ENCODE measurements at regions not wholly inside any gene's neighbourhood (a gene's known extent, or its start where the extent isn't known, plus 50 kb on each side); places are given as distances from the start of the nearest gene placed in this dataset.
"Not testable (repeated sequence)": the region's sequence is repeated elsewhere in the genome, so short reads cannot be mapped to it uniquely, and the experiment has no call there.

- WGBS, 4 donors = 92 to 94% (median 93%) methylated on average over 1 of the region's 1 CpG
- intact Hi-C loops (cut with DNase I) = no loop called here
Measured at GRCh38 chr16:63410594-63410993, 1374.4 kb upstream of the CDH8 start.

GRCh38 chr16:63403792-63404191 lies 1367.6 kb upstream of the CDH8 start:
- H3K9me3 ChIP-seq = peaks cover 0 to 8% (median 0%) of the 10 kb centered on the region in 12 donors
- no peaks in the 10 kb centered on the region for H3K27me3 ChIP-seq
- DNase-seq (no peak), ATAC-seq (no peak)
- intact Hi-C loops (cut with DNase I) = no loop called here
- TF ChIP-seq POLR2A (IDR thresholded peaks at IDR 0.05) = no peak
- H3K4me3 ChIP-seq = no peak overlapping the region
- H3K36me3 ChIP-seq = no peaks in the 10 kb centered on the region
- H3K27ac ChIP-seq = no peak overlapping the region
- no peaks in the 10 kb centered on the region for H3K4me1 ChIP-seq
- WGBS, 4 donors = 94 to 98% (median 95%) methylated on average over 11 of the region's 11 CpGs

More at GRCh38 chr16:63410594-63410993, 1374.4 kb upstream of the CDH8 start:
- TF ChIP-seq, protein P1, sequence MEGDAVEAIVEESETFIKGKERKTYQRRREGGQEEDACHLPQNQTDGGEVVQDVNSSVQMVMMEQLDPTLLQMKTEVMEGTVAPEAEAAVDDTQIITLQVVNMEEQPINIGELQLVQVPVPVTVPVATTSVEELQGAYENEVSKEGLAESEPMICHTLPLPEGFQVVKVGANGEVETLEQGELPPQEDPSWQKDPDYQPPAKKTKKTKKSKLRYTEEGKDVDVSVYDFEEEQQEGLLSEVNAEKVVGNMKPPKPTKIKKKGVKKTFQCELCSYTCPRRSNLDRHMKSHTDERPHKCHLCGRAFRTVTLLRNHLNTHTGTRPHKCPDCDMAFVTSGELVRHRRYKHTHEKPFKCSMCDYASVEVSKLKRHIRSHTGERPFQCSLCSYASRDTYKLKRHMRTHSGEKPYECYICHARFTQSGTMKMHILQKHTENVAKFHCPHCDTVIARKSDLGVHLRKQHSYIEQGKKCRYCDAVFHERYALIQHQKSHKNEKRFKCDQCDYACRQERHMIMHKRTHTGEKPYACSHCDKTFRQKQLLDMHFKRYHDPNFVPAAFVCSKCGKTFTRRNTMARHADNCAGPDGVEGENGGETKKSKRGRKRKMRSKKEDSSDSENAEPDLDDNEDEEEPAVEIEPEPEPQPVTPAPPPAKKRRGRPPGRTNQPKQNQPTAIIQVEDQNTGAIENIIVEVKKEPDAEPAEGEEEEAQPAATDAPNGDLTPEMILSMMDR (IDR thresholded peaks at IDR 0.05) = no peak
- TF ChIP-seq POLR2A (IDR thresholded peaks at IDR 0.05) = no peak
- Histone ChIP-seq H3K27ac (no peak overlapping the region), H3K4me1 (no peaks in the 10 kb centered on the region), H3K27me3 (no peaks in the 10 kb centered on the region), H3K36me3 (no peaks in the 10 kb centered on the region), H3K9me3 (peaks cover 0 to 8% (median 0%) of the 10 kb centered on the region in 12 donors), H3K4me3 (no peak overlapping the region)
- DNase-seq (no peak), ATAC-seq (no peak)

DNA sequence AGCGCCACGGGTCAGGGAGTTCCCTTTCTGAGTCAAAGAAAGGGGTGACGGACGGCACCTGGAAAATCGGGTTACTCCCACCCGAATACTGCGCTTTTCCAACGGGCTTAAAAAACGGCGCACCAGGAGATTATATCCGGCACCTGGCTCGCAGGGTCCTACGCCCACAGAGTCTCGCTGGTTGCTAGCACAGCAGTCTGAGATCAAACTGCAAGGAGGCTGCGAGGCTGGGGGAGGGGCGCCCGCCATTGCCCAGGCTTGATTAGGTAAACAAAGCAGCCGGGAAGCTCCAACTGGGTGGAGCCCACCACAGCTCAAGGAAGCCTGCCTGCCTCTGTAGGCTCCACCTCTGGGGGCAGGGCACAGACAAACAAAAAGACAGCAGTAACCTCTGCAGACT lies 1352.0 kb upstream of the CDH8 start:
- intact Hi-C loops (cut with DNase I); H3K27me3 ChIP-seq; H3K4me1 ChIP-seq; H3K9me3 ChIP-seq; ATAC-seq; DNase-seq; H3K36me3 ChIP-seq; H3K4me3 ChIP-seq; H3K27ac ChIP-seq: not testable (repeated sequence)
- WGBS, 4 donors = 87 to 94% (median 91%) methylated on average over 11 to 18 of the region's 18 CpGs

DNA sequence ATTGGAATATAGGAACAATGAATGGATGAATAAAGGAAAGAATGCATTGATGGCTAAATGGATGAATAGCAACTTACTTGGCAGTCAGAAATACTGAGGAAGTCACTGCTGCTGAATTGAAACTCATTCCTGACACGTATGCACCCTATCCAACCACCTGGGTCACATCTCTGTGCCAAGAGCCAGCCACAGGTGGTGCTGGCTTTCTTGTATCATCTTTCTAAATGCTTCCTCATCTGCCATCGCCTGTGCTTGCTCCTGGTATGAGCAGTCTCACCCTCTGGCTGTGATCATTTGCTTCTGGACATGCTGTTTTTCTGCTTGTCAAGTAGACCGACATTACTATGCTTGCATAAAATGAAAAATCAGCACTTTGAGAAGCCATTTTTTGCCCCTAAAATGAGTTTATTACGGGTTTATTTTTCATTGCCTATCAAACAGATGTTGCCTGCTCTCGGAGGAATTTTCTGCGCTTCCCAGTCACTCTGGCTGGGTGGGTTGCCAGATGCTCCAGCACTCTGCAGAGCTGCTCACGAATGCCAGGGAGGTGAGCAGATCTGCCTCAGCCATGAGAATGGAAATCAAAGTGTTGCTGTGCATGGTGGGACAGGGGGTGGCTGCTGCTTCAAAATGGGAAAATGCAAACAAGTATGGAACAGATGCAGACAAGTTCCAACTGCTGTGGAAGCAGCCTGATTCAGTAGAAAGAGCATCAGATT lies 1349.6 kb upstream of the CDH8 start:
- Histone ChIP-seq H3K27ac (no peak overlapping the region), H3K4me1 (no peaks in the 10 kb centered on the region), H3K4me3 (no peak overlapping the region), H3K27me3 (no peaks in the 10 kb centered on the region), H3K36me3 (no peaks in the 10 kb centered on the region), H3K9me3 (no peaks in the 10 kb centered on the region)
- intact Hi-C loops (cut with DNase I) = no loop called here
- no peak for DNase-seq
- no peak for TF ChIP-seq POLR2A (IDR thresholded peaks at IDR 0.05)
- 55 to 70% (median 61%) methylated on average over 7 of the region's 7 CpGs for WGBS, 4 donors
- ATAC-seq = no peak

DNA sequence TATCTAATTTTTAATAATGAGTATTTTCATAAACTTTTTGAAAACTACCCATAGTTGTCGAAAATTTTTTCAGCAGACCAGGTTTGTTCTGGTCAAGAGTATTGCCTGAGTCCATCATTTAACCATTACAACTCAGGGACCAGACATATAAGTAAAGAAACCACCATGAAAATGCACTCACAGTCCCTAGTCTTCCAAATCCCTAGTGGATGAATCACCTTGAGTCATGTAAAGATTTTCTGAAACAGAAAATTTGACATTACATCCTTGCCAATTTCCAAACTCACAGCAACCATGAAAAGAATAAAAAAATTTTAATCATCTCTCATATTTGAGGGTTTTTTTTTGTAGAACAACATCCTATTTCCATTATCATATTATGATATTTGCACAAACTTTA lies 1337.5 kb upstream of the CDH8 start:
- intact Hi-C loops (cut with DNase I) = no loop called here
- no peak overlapping the region for H3K4me3 ChIP-seq
- no peaks in the 10 kb centered on the region for H3K27me3 ChIP-seq
- H3K9me3 ChIP-seq = no peaks in the 10 kb centered on the region
- no peaks in the 10 kb centered on the region for H3K36me3 ChIP-seq
- H3K4me1 ChIP-seq = no peaks in the 10 kb centered on the region
- 63 to 80% (median 72%) methylated on average over 1 of the region's 1 CpG for WGBS, 4 donors
- ATAC-seq (no peak), DNase-seq (no peak)
- no peak overlapping the region for H3K27ac ChIP-seq
- TF ChIP-seq POLR2A (IDR thresholded peaks at IDR 0.05) = no peak
- TF ChIP-seq, protein P1 (IDR thresholded peaks at IDR 0.05) = no peak

DNA sequence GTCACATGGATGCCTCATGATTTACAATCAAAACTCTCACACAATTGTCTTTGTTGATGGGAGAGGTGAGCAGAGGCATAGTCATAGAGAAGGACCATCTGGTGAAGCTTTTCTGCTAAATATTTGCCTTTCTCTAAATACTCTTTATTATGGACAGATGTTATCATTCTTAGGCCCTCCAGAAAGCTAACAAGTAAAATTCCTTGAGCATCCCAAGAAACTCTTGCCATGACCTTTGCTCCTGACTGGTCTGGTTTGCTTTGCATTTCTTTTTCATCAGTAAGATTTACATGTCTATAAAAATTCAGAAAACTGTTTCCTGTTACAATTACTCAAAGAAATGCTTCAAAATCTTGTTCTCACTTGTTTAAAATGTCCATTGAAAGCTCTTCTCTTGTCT lies 1336.6 kb upstream of the CDH8 start:
- H3K4me3 ChIP-seq = no peak overlapping the region
- ATAC-seq (no peak), DNase-seq (no peak)
- H3K27me3 ChIP-seq = no peaks in the 10 kb centered on the region
- TF ChIP-seq, protein P1 (IDR thresholded peaks at IDR 0.05) = no peak
- intact Hi-C loops (cut with DNase I) = no loop called here
- no peaks in the 10 kb centered on the region for H3K4me1 ChIP-seq
- H3K27ac ChIP-seq = no peak overlapping the region
- H3K9me3 ChIP-seq = no peaks in the 10 kb centered on the region
- H3K36me3 ChIP-seq = no peaks in the 10 kb centered on the region
